ENCODE measurements at regions not wholly inside any gene's neighbourhood (a gene's known extent, or its start where the extent isn't known, plus 50 kb on each side); places are given as distances from the start of the nearest gene placed in this dataset.

DNA sequence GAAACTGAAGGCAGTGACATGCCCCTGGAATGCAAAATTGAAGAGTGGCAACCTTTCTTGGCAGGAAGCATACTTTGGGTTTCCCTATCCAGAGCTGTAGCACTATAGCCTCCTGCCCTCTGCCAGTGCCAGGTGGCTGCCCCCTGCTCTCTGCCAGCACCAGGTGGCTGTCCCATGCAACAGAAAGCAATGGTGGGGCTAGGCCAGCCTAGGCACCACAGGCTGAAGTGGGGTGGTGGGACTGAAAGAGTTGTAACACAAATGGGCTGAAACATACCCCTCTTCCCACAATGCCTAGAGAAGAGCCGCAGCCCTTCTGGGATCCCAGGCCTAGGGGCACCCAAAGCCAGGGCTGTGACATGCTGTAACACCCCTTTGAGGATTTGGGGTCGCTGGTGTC is 1739.3 kb upstream of the LRRTM1 start:
- Histone ChIP-seq H3K27me3 (replicated peaks; ENCODE audit: insufficient read depth, low read depth, low read length, poor library complexity) (no peaks in the 10 kb centered on the region), H3K4me1 (ENCODE audit: insufficient read depth, low read length, poor library complexity, severe bottlenecking) (no peaks in the 10 kb centered on the region), H3K4me3 (ENCODE audit: low read depth, low read length, poor library complexity, severe bottlenecking) (no peak overlapping the region), H3K9me3 (ENCODE audit: low read depth, low read length, poor library complexity, severe bottlenecking) (peaks cover 38% of the 10 kb centered on the region), H3K36me3 (ENCODE audit: insufficient read depth, low read length, poor library complexity, severe bottlenecking) (no peaks in the 10 kb centered on the region), H3K27ac (ENCODE audit: low read depth, low read length, poor library complexity, severe bottlenecking) (no peak overlapping the region)
- DNase-seq (ENCODE audit: low spot score): no peak
- ChIA-PET POLR2A (ENCODE audit: low non-redundant PET) (no interaction called here), CTCF (no interaction called here)
- TF ChIP-seq EZH2 (IDR thresholded peaks at IDR 0.05; ENCODE audit: borderline replicate concordance, low read depth, low read length, poor library complexity, severe bottlenecking) (no peak), CTCF (conservative IDR thresholded peaks at IDR 0.05; ENCODE audit: low read depth, low read length) (no peak)
- intact Hi-C loops (cut with micrococcal nuclease; ENCODE audit: unreplicated experiment): no loop called here
- BruUV-seq (replicated peaks): no TSS peak

- TF ChIP-seq CTCF (conservative IDR thresholded peaks at IDR 0.05; ENCODE audit: low read depth, low read length): no peak
- no peak for TF ChIP-seq EZH2 (IDR thresholded peaks at IDR 0.05; ENCODE audit: borderline replicate concordance, low read depth, low read length, poor library complexity, severe bottlenecking)
- no peaks in the 10 kb centered on the region for H3K4me1 ChIP-seq (ENCODE audit: insufficient read depth, low read length, poor library complexity, severe bottlenecking)
- no peak overlapping the region for H3K4me3 ChIP-seq (ENCODE audit: low read depth, low read length, poor library complexity, severe bottlenecking)
- H3K9me3 ChIP-seq (ENCODE audit: low read depth, low read length, poor library complexity, severe bottlenecking): peaks cover 7% of the 10 kb centered on the region
- intact Hi-C loops (cut with micrococcal nuclease; ENCODE audit: unreplicated experiment): no loop called here
- no peaks in the 10 kb centered on the region for H3K27me3 ChIP-seq (replicated peaks; ENCODE audit: insufficient read depth, low read depth, low read length, poor library complexity)
- no TSS peak for BruUV-seq (replicated peaks)
- ChIA-PET POLR2A (ENCODE audit: low non-redundant PET) (no interaction called here), CTCF (no interaction called here)
- DNase-seq (ENCODE audit: low spot score): no peak
- H3K27ac ChIP-seq (ENCODE audit: low read depth, low read length, poor library complexity, severe bottlenecking): no peak overlapping the region
- H3K36me3 ChIP-seq (ENCODE audit: insufficient read depth, low read length, poor library complexity, severe bottlenecking): no peaks in the 10 kb centered on the region
These were observed 1723.5 kb upstream of the LRRTM1 start for GRCh38 chr2:82027921-82028615.

DNA sequence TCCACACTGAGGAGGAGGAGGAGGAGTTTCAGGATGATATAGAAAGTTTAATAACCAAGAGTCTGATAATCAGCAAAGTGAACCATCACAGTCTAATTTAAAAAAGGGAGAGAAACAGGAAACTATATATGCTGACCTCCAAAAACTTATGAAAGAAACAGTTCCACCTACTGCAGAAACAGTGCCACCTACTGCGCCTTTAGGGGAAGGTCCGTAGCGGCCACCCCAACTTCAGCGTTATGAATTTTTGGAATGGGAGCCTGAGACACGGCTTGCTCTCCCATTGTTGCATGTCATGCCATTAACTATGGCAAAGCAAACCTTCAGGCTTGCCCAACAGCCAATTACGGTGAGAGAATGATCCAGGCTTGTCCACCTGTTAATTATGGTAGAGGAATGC is 1719.2 kb upstream of the LRRTM1 start:
- no peak overlapping the region for H3K4me3 ChIP-seq (ENCODE audit: low read depth, low read length, poor library complexity, severe bottlenecking)
- no peaks in the 10 kb centered on the region for H3K27me3 ChIP-seq (replicated peaks; ENCODE audit: insufficient read depth, low read depth, low read length, poor library complexity)
- no TSS peak for BruUV-seq (replicated peaks)
- H3K36me3 ChIP-seq (ENCODE audit: insufficient read depth, low read length, poor library complexity, severe bottlenecking): no peaks in the 10 kb centered on the region
- H3K27ac ChIP-seq (ENCODE audit: low read depth, low read length, poor library complexity, severe bottlenecking): no peak overlapping the region
- H3K9me3 ChIP-seq (ENCODE audit: low read depth, low read length, poor library complexity, severe bottlenecking): peaks cover 8% of the 10 kb centered on the region
- DNase-seq (ENCODE audit: low spot score): no peak
- intact Hi-C loops (cut with micrococcal nuclease; ENCODE audit: unreplicated experiment): no loop called here
- no peaks in the 10 kb centered on the region for H3K4me1 ChIP-seq (ENCODE audit: insufficient read depth, low read length, poor library complexity, severe bottlenecking)
- POLR2A ChIA-PET (ENCODE audit: low non-redundant PET): no interaction called here
- no peak for TF ChIP-seq CTCF (conservative IDR thresholded peaks at IDR 0.05; ENCODE audit: low read depth, low read length)
- no peak for TF ChIP-seq EZH2 (IDR thresholded peaks at IDR 0.05; ENCODE audit: borderline replicate concordance, low read depth, low read length, poor library complexity, severe bottlenecking)
- CTCF ChIA-PET: no interaction called here

Data from A673 (cell line).